K562 (cell line): ENCODE measurements at regions not wholly inside any gene's neighbourhood (a gene's known extent, or its start where the extent isn't known, plus 50 kb on each side); places are given as distances from the start of the nearest gene placed in this dataset.

Experiments
- ATAC-seq: fragments of 200-7000 bp; cut with Tn5 transposase; 3 replicates; pipeline ENCODE4 v1.9.1; 2020; ENCODE audit warnings: moderate library complexity
- BruUV-seq: library from RNA; stranded (reverse); fragments of 400-500 nt; replicated peaks from 2 replicates; lab custom pipeline; 2021; lab: Mats Ljungman, UMichigan
- CTCF ChIA-PET: fragments of 300-600 bp; formaldehyde crosslinking; extraction: SDS; loops from one replicate; lab custom pipeline; 2021; ENCODE audit warnings: low intra/inter-chr PET ratio; lab: Yijun Ruan, JAX
- POLR2A ChIA-PET: fragments of 300-600, 350-650 bp; sonication (Branson Sonifier 250); formaldehyde crosslinking; extraction: SDS; loops from one replicate; lab custom pipeline; 2021; ENCODE audit warnings: antibody characterized with exemption, inconsistent platforms; lab: Yijun Ruan, JAX
- DNase-seq, 4 experiments: peaks; one replicate each; pipeline versions ENCODE4 v3.0.0 to v3.0.0-alpha.2; 2011 to 2018; ENCODE audit warnings: low spot score in 3 of 4, mixed read lengths in 3 of 4; ENCODE audit errors: extremely low read depth in 1 of 4
- FAIRE-seq: peaks from 2 replicates; lab custom pipeline; 2011; peaks lifted over from hg19 to GRCh38; lab: Jason Lieb, UNC
- H2AFZ ChIP-seq: 2 replicates; pipeline ENCODE4 v1.6.0; 2011; ENCODE audit warnings: low read depth, low read length, control low read depth, inconsistent platforms
- H3K27ac ChIP-seq: fragments of 200-600 bp; 3 replicates; pipeline ENCODE4 v1.8.0; 2011; ENCODE audit warnings: low read depth, mild to moderate bottlenecking, control low read depth, inconsistent platforms, low read length, moderate library complexity, mixed read lengths; ENCODE audit errors: extremely low read depth
- H3K27me3 ChIP-seq, 2 experiments: fragments of 300-600 bp in 1 of 2; 2 replicates in 1 of 2; 3 replicates in 1 of 2; pipeline versions ENCODE4 v1.6.0 to v1.8.0; 2011; ENCODE audit warnings: inconsistent platforms in 2 of 2, low read length in 2 of 2, mild to moderate bottlenecking in 1 of 2, mixed read lengths in 1 of 2, moderate library complexity in 1 of 2; ENCODE audit not compliant: control insufficient read depth in 2 of 2, insufficient read depth in 2 of 2
- H3K36me3 ChIP-seq: fragments of 300-600 bp; 3 replicates; pipeline ENCODE4 v1.8.0; 2011; ENCODE audit warnings: mild to moderate bottlenecking, low read length, inconsistent platforms; ENCODE audit not compliant: control insufficient read depth, insufficient read depth
- H3K4me1 ChIP-seq, 2 experiments: fragments of 200-600 bp in 1 of 2; replicated peaks in 1 of 2; 2 replicates in 1 of 2; 3 replicates in 1 of 2; pipeline versions ENCODE4 v1.5.1 to v1.8.0; 2011; ENCODE audit warnings: inconsistent platforms in 2 of 2, low read length in 2 of 2, mild to moderate bottlenecking in 1 of 2, mixed read lengths in 1 of 2, moderate library complexity in 1 of 2; ENCODE audit not compliant: control insufficient read depth in 2 of 2, insufficient read depth in 2 of 2
- H3K4me2 ChIP-seq: 2 replicates; pipeline ENCODE4 v1.6.1; 2011; ENCODE audit warnings: low read length, control low read depth, inconsistent platforms, mixed read lengths; ENCODE audit not compliant: insufficient read depth
- H3K4me3 ChIP-seq: fragments of 200-600 bp; sonication (generic), shearing (Covaris generic); 2 replicates; pipeline ENCODE4 v1.5.1; 2016; ENCODE audit warnings: control low read depth, inconsistent platforms
- H3K79me2 ChIP-seq: fragments of 200-600 bp; 3 replicates; pipeline ENCODE4 v1.8.0; 2011; ENCODE audit warnings: low read length, inconsistent platforms; ENCODE audit not compliant: control insufficient read depth, insufficient read depth
- H3K9ac ChIP-seq, 2 experiments: 2 replicates each; pipeline versions ENCODE4 v1.6.0 to v1.6.1; 2011; ENCODE audit warnings: low read depth in 2 of 2, low read length in 2 of 2, control low read depth in 1 of 2, inconsistent platforms in 1 of 2, mild to moderate bottlenecking in 1 of 2, mixed read lengths in 1 of 2; ENCODE audit not compliant: insufficient read depth in 1 of 2
- H3K9me1 ChIP-seq: one replicate; pipeline ENCODE4 v1.6.0; 2011; ENCODE audit warnings: inconsistent platforms, mild to moderate bottlenecking, low read length, moderate library complexity; ENCODE audit not compliant: control insufficient read depth, insufficient read depth
- H3K9me3 ChIP-seq: replicated peaks from 2 replicates; pipeline ENCODE4 v1.5.1; 2011; ENCODE audit warnings: low read depth, low read length, inconsistent platforms; ENCODE audit not compliant: control insufficient read depth, insufficient read depth
- H4K20me1 ChIP-seq: replicated peaks from 2 replicates; pipeline ENCODE4 v1.6.1; 2011; ENCODE audit warnings: low read length, inconsistent platforms, mixed read lengths; ENCODE audit not compliant: control insufficient read depth, insufficient read depth
- EGR1 ChIP-seq: fragments of 450-650 bp; conservative IDR thresholded peaks from 2 replicates; pipeline ENCODE4 v1.6.1; 2017; ENCODE audit warnings: mild to moderate bottlenecking
- ERF ChIP-seq: fragments of 450-650 bp; formaldehyde crosslinking; IDR thresholded peaks from 2 replicates; pipeline ENCODE4 v1.4.0; 2020; ENCODE audit warnings: mild to moderate bottlenecking, mixed read lengths
- FIP1L1 ChIP-seq: fragments of 200-400 bp; formaldehyde crosslinking; IDR thresholded peaks from 2 replicates; pipeline ENCODE4 v1.6.1; 2018; ENCODE audit warnings: mild to moderate bottlenecking, low read depth, low read length; ENCODE audit not compliant: poor library complexity, severe bottlenecking
- NBN ChIP-seq: fragments of 450-650 bp; IDR thresholded peaks from 2 replicates; pipeline ENCODE4 v1.6.1; 2016; ENCODE audit warnings: low read depth, mild to moderate bottlenecking
- NKRF ChIP-seq: fragments of 450-650 bp; IDR thresholded peaks from 2 replicates; pipeline ENCODE4 v1.6.1; 2016; ENCODE audit warnings: borderline replicate concordance
- OTX1 ChIP-seq: fragments of 450-650 bp; formaldehyde crosslinking; IDR thresholded peaks from 2 replicates; pipeline ENCODE4 v1.4.0; 2022; ENCODE audit warnings: mild to moderate bottlenecking
- PHF8 ChIP-seq: fragments of 200-600 bp; sonication (generic); IDR thresholded peaks from 2 replicates; pipeline ENCODE4 v1.6.1; 2012; ENCODE audit warnings: mixed run types, mild to moderate bottlenecking, inconsistent platforms, low read length, moderate library complexity, borderline replicate concordance
- PKNOX1 ChIP-seq: fragments of 450-650 bp; IDR thresholded peaks from 2 replicates; pipeline ENCODE4 v1.6.1; 2016
- RBM17 ChIP-seq: fragments of 200-400 bp; formaldehyde crosslinking; IDR thresholded peaks from 2 replicates; pipeline ENCODE4 v1.6.1; 2017; ENCODE audit warnings: low read depth, mild to moderate bottlenecking, low read length, borderline replicate concordance
- RNF2 ChIP-seq: sonication (generic); IDR thresholded peaks from 2 replicates; pipeline ENCODE4 v1.6.1; 2016
- ZNF280B ChIP-seq: fragments of 250-450 bp; sonication (Bioruptor Pico); IDR thresholded peaks from 2 replicates; pipeline ENCODE4 v1.5.1; 2021; ENCODE audit warnings: mild to moderate bottlenecking
- ZNF79 ChIP-seq: fragments of 250-450 bp; sonication (Bioruptor Pico); IDR thresholded peaks from 2 replicates; pipeline ENCODE4 v1.4.0; 2020; ENCODE audit warnings: low read depth, mild to moderate bottlenecking, moderate library complexity
- ZSCAN32 ChIP-seq: fragments of 450-650 bp; formaldehyde crosslinking; IDR thresholded peaks from 2 replicates; pipeline ENCODE4 v1.4.0; 2020; ENCODE audit warnings: mild to moderate bottlenecking, moderate library complexity
- WGBS: fragments of 100-300 bp; shearing (Covaris generic); methylation state at CpG from one replicate; pipeline ENCODE4 v1.1.6; 2016; ENCODE audit warnings: low coverage, mixed read lengths; ENCODE audit not compliant: insufficient coverage; ENCODE audit errors: missing lambda C conversion rate; 5-methylcytosine and 5-hydroxymethylcytosine counted together
- in situ Hi-C: fragments of 300-500 bp; cut with MboI; formaldehyde crosslinking; loops from 4 replicates; pipeline ENCODE4 v1.15.0; 2018; ENCODE audit warnings: inconsistent platforms, mixed read lengths
- intact Hi-C: fragments of 100-400 bp; cut with micrococcal nuclease; formaldehyde crosslinking; loops from 2 replicates; pipeline ENCODE4 v1.14.2; 2022

GRCh38 chr3:72373139-72373538 is 475.1 kb downstream of the SHQ1 start:
- ChIA-PET CTCF (interaction anchor here (0.6 kb wide), 1 partner anchor 231 kb away, joined by 4 read pairs; no protein-coding TSS in a partner anchor), POLR2A (no interaction called here)
- peaks cover 2% of the 10 kb centered on the region; the same call in 2 of the 3 replicates for H3K79me2 ChIP-seq
- WGBS = 70% methylated on average over 8 of the region's 8 CpGs
- peaks cover 21% of the 10 kb centered on the region; the same call in 2 of the 3 replicates for H3K36me3 ChIP-seq
- H3K27me3 ChIP-seq = no peaks in the 10 kb centered on the region
- peaks cover 0 to 4% of the 10 kb centered on the region in 2 experiments; a peak in 3 of 5 replicates for H3K4me1 ChIP-seq
- FAIRE-seq (no peak), DNase-seq (no peak), ATAC-seq (peak; percentile 47)
- H3K9me1 ChIP-seq = no peaks in the 10 kb centered on the region
- no peak overlapping the region for H3K27ac ChIP-seq
- no peaks in the 10 kb centered on the region for H3K9me3 ChIP-seq
- in situ Hi-C loops = no loop called here
- TF ChIP-seq ZNF79 (CRISPR knock-in tag) (no peak), RNF2 (no peak), PHF8 (no peak), ZNF280B (CRISPR knock-in tag) (no peak), OTX1 (CRISPR knock-in tag) (no peak), EGR1 (no peak), ERF (CRISPR knock-in tag) (no peak), PKNOX1 (no peak), NKRF (no peak), NBN (no peak), ZSCAN32 (no peak), RBM17 (no peak), FIP1L1 (no peak)
- H3K9ac ChIP-seq = no peak overlapping the region
- BruUV-seq = no TSS peak
- no peak overlapping the region for H2AFZ ChIP-seq
- no peak overlapping the region for H3K4me2 ChIP-seq
- no peaks in the 10 kb centered on the region for H4K20me1 ChIP-seq
- intact Hi-C loops = no loop called here
- no peak overlapping the region for H3K4me3 ChIP-seq
